Hepatocyte (in vitro differentiated cells): ENCODE measurements at regions not wholly inside any gene's neighbourhood (a gene's known extent, or its start where the extent isn't known, plus 50 kb on each side); places are given as distances from the start of the nearest gene placed in this dataset.

Experiments used
- DNase-seq: peaks from one replicate; pipeline ENCODE4 v3.0.0-alpha.2; 2016; ENCODE audit warnings: low spot score
- H2AFZ ChIP-seq: fragments of 200-600 bp; sonication (generic); 2 replicates; pipeline ENCODE4 v1.6.0; 2016; ENCODE audit warnings: antibody characterized with exemption, mild to moderate bottlenecking
- H3K27ac ChIP-seq: fragments of 200-600 bp; sonication (generic); 2 replicates; pipeline ENCODE4 v1.5.1; 2016; ENCODE audit warnings: mild to moderate bottlenecking
- H3K27me3 ChIP-seq: fragments of 200-600 bp; sonication (generic); 2 replicates; pipeline ENCODE4 v1.6.1; 2016
- H3K36me3 ChIP-seq: fragments of 200-600 bp; sonication (generic); replicated peaks from 2 replicates; pipeline ENCODE4 v1.5.1; 2016; ENCODE audit warnings: low read depth; ENCODE audit not compliant: insufficient read depth
- H3K4me1 ChIP-seq: fragments of 200-600 bp; sonication (generic); 2 replicates; pipeline ENCODE4 v1.5.1; 2016; ENCODE audit warnings: mild to moderate bottlenecking, moderate library complexity; ENCODE audit not compliant: insufficient read depth
- H3K4me2 ChIP-seq: fragments of 200-600 bp; sonication (generic); 2 replicates; pipeline ENCODE4 v1.6.0; 2016
- H3K4me3 ChIP-seq: fragments of 200-600 bp; sonication (generic); 2 replicates; pipeline ENCODE4 v1.5.1; 2016; ENCODE audit warnings: mild to moderate bottlenecking
- H3K79me2 ChIP-seq: fragments of 200-600 bp; sonication (generic); 2 replicates; pipeline ENCODE4 v1.6.0; 2017; ENCODE audit warnings: mild to moderate bottlenecking
- H3K9me2 ChIP-seq: fragments of 200-600 bp; sonication (generic); replicated peaks from 2 replicates; pipeline ENCODE4 v1.6.0; 2017; ENCODE audit warnings: mild to moderate bottlenecking; ENCODE audit not compliant: insufficient read depth
- H3K9me3 ChIP-seq: fragments of 200-600 bp; sonication (generic); 2 replicates; pipeline ENCODE4 v1.5.1; 2016; ENCODE audit warnings: low read depth, mild to moderate bottlenecking
- H4K20me1 ChIP-seq: fragments of 200-600 bp; sonication (generic); 2 replicates; pipeline ENCODE4 v1.6.0; 2016; ENCODE audit warnings: mild to moderate bottlenecking; ENCODE audit not compliant: insufficient read depth, poor library complexity, severe bottlenecking
- CTCF ChIP-seq: fragments of 200-600 bp; sonication (generic); IDR thresholded peaks from 2 replicates; pipeline ENCODE4 v1.5.1; 2016; ENCODE audit warnings: antibody characterized with exemption, mild to moderate bottlenecking; ENCODE audit not compliant: poor library complexity
- EZH2 ChIP-seq: fragments of 200-600 bp; sonication (generic); IDR thresholded peaks from 2 replicates; pipeline ENCODE4 v1.6.1; 2016; ENCODE audit warnings: antibody characterized with exemption, mild to moderate bottlenecking, borderline replicate concordance
- EZH2phosphoT487 ChIP-seq: fragments of 200-600 bp; sonication (generic); IDR thresholded peaks from one replicate; pipeline ENCODE4 v1.6.1; 2018; ENCODE audit warnings: antibody characterized with exemption, mild to moderate bottlenecking, low read depth, moderate library complexity; ENCODE audit not compliant: unreplicated experiment, severe bottlenecking
- WGBS: methylation state at CpG from one replicate; pipeline ENCODE4 v1.1.6; 2016; ENCODE audit warnings: low lambda C conversion rate; ENCODE audit errors: missing lambda C conversion rate; 5-methylcytosine and 5-hydroxymethylcytosine counted together

GRCh38 chr13:110067355-110068175 is 239.4 kb downstream of the COL4A1 start:
- Histone ChIP-seq H3K27ac (peak overlapping the region; percentile 46), H3K36me3 (no peaks in the 10 kb centered on the region), H4K20me1 (no peaks in the 10 kb centered on the region), H2AFZ (no peak overlapping the region), H3K4me3 (no peak overlapping the region), H3K27me3 (no peaks in the 10 kb centered on the region), H3K4me1 (no peaks in the 10 kb centered on the region), H3K79me2 (no peaks in the 10 kb centered on the region), H3K4me2 (no peak overlapping the region), H3K9me3 (no peaks in the 10 kb centered on the region), H3K9me2 (no peaks in the 10 kb centered on the region)
- no peak for TF ChIP-seq CTCF
- no peak for TF ChIP-seq EZH2
- TF ChIP-seq EZH2phosphoT487: no peak
- DNase-seq: peak; percentile 37
- WGBS: 93% methylated on average over 6 of the region's 6 CpGs

GRCh38 chr13:110065780-110066179 is 241.2 kb downstream of the COL4A1 start:
- 95% methylated on average over 9 of the region's 9 CpGs for WGBS
- Histone ChIP-seq H3K9me3 (no peaks in the 10 kb centered on the region), H4K20me1 (no peaks in the 10 kb centered on the region)

GRCh38 chr13:110063490-110064421 is 243.2 kb downstream of the COL4A1 start:
- H3K4me1 ChIP-seq: no peaks in the 10 kb centered on the region
- H3K79me2 ChIP-seq: no peaks in the 10 kb centered on the region
- no peaks in the 10 kb centered on the region for H4K20me1 ChIP-seq
- no peaks in the 10 kb centered on the region for H3K36me3 ChIP-seq
- H3K4me2 ChIP-seq: no peak overlapping the region
- no peaks in the 10 kb centered on the region for H3K27me3 ChIP-seq
- no peak for TF ChIP-seq EZH2phosphoT487
- TF ChIP-seq CTCF: no peak
- TF ChIP-seq EZH2: no peak
- WGBS: 75% methylated on average over 9 of the region's 9 CpGs
- H2AFZ ChIP-seq: no peak overlapping the region
- H3K9me2 ChIP-seq: no peaks in the 10 kb centered on the region
- peak overlapping the region; percentile 11 for H3K27ac ChIP-seq
- H3K9me3 ChIP-seq: no peaks in the 10 kb centered on the region
- H3K4me3 ChIP-seq: no peak overlapping the region
- DNase-seq: no peak

More at GRCh38 chr13:110065780-110066179, 241.2 kb downstream of the COL4A1 start:
- no peak overlapping the region for H2AFZ ChIP-seq
- no peaks in the 10 kb centered on the region for H3K9me2 ChIP-seq
- no peaks in the 10 kb centered on the region for H3K36me3 ChIP-seq
- no peak overlapping the region for H3K27ac ChIP-seq
- no peak overlapping the region for H3K4me3 ChIP-seq
- no peak for DNase-seq
- H3K27me3 ChIP-seq: no peaks in the 10 kb centered on the region
- TF ChIP-seq EZH2phosphoT487 (no peak), EZH2 (no peak), CTCF (no peak)
- no peak overlapping the region for H3K4me2 ChIP-seq
- H3K4me1 ChIP-seq: no peaks in the 10 kb centered on the region
- H3K79me2 ChIP-seq: no peaks in the 10 kb centered on the region
